ENCODE measurements at regions not wholly inside any gene's neighbourhood (a gene's known extent, or its start where the extent isn't known, plus 50 kb on each side); places are given as distances from the start of the nearest gene placed in this dataset.
"Not testable (repeated sequence)": the region's sequence is repeated elsewhere in the genome, so short reads cannot be mapped to it uniquely, and the experiment has no call there.

DNA sequence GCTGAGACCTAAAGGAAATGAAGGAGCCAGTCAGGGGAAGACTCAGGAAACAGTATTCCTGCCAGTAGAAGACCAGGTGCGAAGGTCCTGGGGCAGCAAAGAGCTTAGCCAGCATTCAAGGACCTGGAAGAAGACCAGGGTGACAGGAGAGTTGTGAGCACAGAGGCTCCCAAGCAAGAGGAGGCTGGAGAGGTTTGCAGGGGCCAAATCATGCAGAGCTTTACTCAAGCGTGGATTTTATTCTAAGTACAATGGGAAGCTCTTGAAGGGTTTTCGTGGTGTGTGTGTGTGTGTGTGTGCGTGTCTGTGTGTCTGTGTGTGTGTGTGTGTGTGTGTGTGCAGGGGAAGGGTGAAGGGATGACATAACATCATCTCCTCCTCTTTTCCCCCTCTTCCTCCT is 200.7 kb upstream of the IRF2BP2 start:
- not testable (repeated sequence) for DNase-seq

DNA sequence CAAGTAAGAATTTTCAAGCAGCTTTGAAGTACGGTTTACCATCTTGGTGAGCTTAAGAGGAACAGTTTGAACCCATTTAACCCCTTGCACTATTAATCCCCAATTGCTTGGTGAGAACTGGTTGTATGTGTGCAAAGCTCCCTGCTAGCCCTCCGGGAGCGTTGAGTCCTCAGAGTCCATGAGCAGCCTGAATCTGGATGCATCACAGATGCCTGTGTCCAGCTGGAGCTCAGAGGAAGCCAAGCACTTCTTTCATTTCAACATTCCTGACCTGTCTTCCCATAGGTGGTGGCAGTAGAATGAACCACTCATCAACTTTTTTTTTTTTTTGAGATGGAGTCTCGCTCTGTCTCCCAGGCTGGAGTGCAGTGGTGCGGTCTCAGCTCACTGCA is 199.9 kb upstream of the IRF2BP2 start:
- DNase-seq, result not testable (repeated sequence)

DNA sequence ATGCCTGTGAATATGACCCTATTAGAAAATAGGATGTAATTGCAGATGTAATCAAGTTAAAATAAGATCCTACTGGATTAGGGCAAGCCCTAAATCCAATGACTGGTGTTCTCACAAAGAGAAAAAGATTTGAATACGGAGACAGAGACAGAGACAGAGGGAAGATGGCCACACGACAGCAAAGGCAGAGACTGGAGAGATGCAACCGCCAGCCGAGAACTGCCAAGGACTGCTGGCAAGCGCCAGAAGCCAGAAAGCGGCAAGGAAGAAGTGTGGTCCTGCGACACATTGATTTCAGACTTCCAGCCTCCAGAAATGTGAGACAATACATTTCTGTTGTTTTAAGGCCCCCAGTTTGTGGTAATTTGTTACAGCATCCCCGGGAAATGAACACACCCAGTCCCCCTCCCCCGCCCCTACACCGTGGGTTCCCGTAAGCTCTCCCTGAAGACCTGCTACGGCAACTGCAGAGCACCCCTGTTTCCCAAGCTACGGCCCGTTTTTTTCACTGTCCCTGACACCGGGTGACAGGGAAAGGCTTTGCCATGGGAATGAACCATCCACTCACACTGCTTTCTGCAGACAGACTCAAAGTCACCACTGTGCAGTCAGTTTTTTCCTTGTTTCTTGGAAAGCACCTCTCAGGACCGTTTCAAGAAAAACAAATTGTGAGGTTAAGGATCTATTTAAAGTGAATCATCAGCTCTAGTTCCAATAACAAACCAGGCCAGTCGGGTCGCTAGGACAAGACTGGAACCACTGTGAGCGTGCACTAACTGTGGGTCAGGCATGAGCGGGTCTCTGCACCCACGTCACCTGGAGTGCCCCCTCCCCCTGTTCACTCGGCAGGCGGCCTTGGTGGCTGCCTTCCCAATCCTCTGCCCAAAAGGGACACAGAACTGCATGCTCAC is 199.2 kb upstream of the IRF2BP2 start:
- not testable (repeated sequence) for DNase-seq

DNA sequence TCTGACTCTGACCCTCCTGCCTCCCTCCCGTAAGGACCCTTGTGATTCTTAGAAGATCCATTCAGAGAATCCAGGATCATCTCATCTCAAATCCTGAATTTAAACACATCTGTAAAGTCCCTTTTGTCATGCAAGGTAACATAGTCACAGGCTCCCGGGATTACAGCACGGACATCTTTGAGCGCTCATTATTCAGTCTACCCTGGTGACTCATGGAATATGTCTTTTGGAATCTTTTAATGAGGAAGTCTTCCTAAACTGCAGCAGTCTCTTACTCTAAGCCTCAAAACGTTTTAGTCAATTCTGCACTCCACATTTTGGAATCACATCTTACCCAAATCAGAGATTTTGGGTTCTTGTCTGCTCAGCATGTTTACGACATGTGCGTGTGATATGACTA is 198.5 kb upstream of the IRF2BP2 start:
- not testable (repeated sequence) for DNase-seq

DNA sequence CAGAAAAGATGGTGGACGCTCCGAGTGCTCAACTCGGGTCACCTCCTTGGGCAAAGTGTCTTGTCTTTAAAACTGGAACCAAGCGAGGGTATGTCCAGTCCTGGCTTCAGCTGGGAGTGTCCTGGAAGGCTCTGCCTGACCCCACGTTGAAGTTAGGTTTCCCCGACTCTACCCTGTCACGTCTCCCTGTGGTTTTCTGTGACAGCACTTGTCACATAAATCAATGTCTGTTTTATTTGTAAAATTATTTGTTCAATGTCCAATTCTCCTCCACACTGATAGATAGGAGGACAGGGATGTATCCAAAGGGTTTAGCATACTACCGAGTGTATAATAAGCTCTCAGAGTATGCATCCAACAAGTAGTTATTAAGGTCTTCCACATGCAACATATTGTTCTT is 197.7 kb upstream of the IRF2BP2 start:
- not testable (repeated sequence) for DNase-seq

DNA sequence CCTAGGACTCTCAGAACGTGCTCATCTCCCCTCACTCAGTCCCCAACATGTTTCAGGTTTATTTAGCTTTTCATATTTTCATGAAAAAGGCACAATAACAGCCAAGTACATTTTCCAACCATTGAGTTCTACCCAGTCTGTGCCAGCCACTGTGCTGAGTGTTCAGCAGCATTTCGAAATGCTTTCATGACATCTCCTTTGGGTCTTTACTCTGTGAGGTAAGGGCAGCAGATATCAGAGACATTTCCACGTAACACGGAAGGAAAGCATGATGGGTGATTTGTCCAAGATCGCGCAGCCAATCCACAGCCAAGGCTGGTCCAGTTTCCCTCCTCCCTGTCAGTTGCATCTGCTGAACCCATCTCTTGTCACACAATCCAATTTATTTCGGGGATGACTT is 192.6 kb upstream of the IRF2BP2 start:
- DNase-seq, result not testable (repeated sequence)

DNA sequence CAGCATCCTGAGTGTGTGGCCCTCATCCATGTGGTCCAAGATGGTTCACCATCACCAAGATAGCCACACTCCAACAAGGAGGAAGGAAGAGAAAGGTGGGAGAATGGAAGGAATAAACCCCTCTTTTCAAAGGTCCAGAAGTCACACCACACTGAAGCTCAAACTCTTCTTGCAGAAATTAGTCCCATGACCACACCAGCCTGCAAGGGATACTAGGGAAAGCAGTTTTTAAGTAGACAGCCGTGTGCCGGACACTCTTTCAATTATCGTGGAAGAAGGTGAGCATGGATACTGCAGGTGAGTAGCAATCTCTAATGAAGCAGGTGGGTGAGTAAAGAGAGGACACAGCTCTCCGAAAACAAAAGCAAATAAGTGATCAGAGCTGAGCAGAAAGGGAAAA is 191.7 kb upstream of the IRF2BP2 start:
- DNase-seq, result not testable (repeated sequence)

DNA sequence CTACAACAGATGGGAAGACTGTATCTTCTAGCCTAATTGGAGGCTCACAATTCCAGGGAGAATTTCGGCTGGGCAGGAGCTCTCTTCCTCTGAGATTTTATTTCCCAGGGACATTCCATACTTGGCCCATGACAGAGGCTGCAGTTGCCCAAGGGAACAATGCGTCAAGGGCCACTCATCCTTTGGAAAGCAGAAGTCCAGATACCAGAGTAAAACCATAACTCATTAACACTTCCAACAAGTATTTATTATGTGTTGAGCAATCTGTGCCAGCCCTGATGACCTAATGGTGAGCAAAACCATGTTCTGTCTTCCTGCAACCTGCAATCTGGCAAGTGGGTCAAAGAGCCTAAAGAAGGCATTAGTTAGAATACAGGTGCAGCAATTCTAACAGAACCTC is 191.2 kb upstream of the IRF2BP2 start:
- DNase-seq, result not testable (repeated sequence)

DNA sequence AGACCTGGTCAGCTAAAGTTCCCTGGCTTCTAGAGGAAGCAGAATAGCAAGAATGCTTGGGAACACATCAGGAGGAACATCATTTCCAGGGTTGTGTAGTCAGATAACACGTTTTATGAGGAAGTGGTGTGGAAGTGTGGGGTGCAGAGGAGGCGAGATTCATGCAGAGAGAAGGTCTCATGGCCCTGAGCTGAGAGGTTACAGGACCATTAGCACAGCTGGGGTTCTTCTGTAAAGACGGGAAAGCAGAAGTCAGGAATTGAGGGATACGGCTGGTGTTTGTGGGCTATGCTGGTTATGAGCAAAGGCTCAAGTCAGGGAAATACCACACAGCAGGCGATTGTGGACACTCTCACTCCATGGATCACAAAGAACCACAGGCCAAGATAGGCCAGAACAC is 190.6 kb upstream of the IRF2BP2 start:
- DNase-seq, result not testable (repeated sequence)

DNA sequence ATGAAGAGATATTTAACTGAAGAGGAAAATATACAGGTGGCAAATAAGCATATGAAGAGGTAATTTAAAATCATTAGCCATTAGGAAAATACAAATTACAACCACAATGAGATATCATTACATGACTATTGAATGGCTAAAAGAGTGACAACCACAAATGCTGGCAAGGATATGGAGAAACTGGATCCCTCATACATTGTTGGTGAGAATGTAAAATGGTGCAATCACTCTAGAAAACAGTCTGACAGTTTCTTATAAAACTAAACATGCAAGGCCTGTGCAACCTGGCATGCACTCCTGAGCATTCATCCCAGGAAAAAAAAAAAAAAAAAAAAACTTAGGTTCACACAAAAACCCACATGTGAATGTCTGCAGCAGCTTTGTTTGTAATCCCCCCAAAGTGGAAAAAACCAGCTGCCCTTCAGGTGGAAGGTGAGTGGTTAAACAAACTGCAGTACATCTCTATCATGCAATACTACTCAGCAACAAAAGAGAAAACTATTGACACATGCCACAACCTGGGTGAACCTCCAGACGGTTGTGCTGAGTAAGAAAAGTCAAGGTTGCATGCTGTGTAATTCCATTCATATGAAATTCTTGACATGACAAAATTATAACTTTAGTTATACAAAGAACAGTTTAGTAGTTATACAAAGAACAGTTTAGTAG is 189.2 kb upstream of the IRF2BP2 start:
- DNase-seq, result not testable (repeated sequence)

DNA sequence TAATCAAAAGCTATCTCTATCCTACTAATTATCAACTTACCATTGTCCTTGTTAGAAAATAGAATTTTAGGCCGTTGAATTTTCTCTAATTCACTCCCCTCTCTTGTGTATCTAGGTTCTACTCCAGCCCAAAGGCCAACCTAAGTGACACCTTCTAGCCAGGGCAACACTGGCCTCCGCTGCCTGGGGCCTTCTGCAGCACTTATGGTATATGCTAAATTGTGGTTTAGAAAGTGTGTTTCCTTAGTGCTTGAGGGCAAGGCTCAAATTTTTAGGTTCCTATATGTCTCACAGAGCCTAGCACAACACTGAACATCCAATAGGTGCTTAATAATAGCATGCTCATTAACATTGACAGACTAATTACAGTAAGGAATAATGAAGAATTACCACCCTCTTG is 187.2 kb upstream of the IRF2BP2 start:
- DNase-seq, result not testable (repeated sequence)

DNA sequence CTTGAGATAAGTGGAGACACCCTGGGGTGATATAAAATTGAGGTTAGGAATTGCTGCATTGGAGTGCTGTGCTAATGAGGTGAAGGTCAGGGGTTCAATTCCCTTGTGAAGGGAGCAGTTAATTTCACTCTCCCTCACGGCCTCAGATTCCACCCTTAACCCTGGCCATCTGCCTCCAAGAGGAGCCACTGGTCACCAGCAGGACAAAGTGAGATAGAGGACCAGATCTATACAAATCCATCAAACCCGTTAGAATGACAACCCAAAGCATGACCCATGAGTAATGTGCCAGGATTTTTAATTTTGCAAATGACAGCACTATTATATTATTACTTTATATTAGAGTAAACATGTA is 186.4 kb upstream of the IRF2BP2 start:
- DNase-seq, result not testable (repeated sequence)

DNA sequence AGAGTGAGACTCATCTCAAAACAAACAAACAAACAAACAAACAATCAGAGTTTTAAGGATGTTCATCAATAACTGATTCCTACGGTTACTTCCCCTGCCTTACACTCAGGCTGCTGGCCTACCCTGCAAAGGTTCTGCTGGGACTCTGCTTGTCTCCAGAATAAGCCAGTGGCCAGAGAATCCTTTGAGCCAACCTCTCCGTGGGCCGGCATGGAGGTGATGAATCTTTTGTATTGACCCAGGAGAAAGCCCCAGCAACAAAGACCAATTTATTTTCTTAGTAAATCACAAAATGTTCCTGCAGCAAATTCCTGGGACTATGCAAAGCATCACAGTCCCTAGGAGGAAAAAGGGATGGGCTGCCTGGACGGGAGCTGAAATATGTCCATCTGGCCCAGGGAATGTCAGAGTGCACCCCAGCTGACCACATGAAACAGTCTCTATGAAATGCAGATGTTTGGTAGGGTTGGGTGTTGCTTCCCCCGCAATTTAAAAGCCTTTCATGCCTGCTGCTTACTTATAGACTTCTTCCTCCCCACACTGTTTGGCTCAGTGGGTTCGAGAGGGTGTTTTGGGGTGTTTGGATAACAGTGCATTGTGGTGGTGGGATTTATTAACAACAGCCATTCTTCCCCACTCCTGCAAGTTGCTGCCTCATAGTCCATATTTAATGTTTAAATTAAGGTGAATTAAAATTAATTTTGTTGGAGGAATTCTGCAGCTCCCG is 185.9 kb upstream of the IRF2BP2 start:
- DNase-seq, result not testable (repeated sequence)

DNA sequence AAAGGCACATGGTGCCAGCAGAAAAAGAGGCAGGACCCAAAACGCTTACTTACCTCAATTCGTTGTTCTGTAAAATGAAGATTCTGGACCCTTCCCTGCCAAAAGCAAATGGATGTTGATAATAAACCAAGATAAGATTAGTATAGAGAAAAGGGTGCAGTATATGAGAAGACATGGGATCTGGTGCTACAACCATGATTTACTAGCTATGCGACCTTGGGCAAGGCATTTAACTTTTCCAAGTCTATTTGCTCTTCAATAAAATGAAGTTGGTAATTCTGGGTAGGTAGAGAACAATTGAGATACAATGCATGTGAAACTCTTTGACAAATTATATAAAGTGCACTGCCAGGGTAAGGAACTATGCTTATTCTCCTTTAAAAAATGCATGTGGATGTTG is 185.0 kb upstream of the IRF2BP2 start:
- not testable (repeated sequence) for DNase-seq

DNA sequence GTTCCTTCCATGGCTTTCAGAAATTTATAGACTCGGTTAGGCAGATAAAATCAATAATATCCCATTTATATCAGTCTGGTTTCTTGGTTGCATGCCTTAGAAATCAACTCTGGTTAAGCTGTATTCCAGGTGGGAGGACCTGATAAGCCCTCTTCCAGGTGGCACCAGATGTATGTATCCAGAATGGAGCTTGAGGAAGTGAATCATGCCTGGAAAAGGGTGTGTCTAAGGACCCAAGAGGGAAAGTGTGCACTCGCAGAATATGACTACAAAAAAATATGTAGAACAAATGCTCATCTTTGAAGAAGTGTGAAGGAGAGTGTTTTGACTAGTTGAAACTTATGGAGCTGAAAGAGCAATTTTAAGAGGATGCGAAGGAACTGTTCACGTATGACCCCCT is 184.5 kb upstream of the IRF2BP2 start:
- DNase-seq, result not testable (repeated sequence)

DNA sequence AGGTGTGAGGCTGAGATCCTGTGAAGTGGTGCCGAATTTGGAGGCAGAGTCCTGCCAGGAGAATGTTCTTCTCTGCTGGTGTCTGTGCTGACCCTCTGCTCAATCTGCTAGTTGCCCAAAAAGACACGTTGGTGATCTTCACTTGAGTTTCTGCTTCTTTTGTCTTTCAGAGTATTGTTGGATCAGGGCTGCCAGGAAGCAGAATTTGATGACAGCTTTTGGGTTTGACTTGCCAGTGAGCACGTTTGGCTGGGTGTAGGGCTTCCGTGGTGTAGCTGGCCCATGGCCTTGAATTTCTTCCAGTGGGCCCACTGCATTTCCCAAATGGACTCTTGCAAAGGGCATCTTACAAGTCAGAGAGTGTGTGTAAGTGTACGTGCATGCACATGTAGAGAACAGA is 183.9 kb upstream of the IRF2BP2 start:
- DNase-seq, result not testable (repeated sequence)

DNA sequence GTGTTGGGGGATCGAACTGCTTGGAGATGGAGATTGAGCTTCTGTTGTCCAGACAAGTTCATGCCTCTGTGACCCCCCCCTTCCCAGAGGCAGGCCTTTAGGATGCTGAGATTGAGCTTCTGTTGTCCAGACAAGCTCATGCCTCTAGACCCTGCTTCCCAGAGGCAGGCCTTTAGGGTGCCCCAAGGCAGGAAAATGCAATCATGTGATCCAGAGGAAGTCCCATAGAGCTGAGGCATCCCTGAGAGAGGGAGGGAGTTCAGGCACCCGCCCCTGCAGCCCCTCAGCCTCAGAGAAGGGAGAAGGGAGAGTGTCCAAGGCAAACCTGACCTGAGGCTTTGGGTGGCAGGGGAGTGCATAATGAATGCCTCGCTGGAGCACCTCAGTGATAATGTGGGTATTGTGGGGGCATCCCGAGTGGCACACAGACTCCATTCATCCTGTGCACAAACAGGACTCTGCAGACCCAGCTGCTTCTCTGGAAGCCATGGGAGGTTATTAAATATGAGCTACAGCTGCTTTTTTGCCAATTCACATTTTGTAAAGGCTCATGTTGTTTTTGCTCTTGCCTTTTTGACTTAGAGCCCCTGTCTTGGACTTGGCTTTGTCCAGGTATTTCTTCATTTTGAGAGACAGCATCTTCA is 182.4 kb upstream of the IRF2BP2 start:
- not testable (repeated sequence) for DNase-seq

DNA sequence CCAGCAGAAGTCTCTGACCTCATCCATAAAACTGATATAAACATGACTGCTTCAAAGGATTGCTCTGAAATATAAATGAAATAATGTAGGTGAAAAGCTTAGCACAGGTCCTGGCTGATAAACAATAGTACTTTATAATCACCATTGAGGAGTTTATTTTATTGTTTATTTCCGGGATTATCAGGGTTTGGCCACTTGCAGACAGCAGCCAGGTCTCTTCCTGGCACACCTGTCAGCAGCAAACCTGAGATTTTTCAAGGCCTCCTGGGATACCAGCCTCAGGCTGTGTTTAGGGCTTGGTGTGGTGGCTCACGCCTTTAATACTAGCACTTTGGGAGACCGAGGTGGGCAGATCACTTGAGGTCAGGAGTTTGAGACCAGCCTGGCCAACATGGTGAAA is 181.6 kb upstream of the IRF2BP2 start:
- not testable (repeated sequence) for DNase-seq

DNA sequence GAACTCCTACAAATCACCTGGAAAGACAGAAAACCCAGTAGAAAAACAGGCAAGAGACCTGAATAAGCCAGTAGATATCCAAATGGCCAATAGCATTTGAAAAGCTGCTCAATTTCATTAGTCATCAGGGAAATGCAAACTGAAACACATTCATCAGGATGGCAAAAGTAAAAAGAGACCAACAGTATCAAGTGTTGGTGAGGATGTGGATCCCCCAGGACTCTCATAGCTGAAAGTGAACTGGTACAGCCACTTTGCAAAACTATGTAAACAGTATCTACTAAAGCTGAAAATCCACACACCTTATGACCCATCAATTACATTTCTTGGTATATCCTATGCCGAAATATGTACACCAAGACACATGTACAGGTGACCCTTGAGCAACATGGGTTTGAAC is 180.4 kb upstream of the IRF2BP2 start:
- not testable (repeated sequence) for DNase-seq

DNA sequence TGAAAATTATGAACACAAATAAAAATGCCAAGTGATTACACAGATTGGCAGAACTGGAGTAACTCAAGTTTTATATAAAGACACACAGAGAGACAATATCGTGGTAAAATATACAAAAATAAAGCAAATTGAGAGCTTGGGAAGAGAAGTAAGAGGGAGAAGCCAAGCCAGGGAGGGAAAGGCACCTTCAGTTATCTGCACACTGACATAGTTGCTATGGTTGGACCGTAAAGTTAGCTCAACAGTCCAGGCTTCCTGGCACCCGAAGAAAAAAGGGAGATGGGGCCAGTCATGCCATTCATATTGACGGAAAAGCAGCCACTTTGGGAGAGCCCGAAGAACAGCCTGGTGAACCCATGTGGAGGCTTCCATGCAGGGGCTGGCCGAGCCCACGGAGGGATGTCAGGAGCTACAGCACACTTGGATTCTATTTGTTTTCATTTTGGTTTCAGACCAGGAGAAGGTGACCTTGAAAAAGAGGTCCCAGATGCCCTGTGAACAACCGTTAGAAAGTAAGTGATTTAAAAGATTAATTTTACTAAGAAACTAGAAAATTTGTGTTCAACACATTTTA is 177.1 kb upstream of the IRF2BP2 start:
- not testable (repeated sequence) for DNase-seq

DNA sequence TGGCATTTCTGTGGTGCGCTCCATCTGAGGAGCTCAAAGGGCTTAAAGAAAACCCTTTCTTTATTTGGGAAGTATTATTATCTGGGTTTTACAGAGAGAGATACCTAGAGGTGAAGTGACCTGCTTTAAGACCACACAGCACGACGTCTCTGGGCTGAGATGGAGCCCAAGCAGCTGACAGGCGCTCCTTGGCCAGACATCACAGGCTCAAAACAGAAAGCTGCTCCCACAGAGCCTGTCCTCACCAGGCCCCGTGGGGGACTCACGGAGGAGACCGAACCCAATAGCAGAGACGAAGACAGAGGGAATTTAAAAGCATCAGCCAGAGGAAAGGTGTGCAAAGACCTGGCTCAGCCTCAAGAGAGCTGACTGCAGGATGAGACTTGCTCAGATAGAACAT is 175.9 kb upstream of the IRF2BP2 start:
- DNase-seq, result not testable (repeated sequence)

DNA sequence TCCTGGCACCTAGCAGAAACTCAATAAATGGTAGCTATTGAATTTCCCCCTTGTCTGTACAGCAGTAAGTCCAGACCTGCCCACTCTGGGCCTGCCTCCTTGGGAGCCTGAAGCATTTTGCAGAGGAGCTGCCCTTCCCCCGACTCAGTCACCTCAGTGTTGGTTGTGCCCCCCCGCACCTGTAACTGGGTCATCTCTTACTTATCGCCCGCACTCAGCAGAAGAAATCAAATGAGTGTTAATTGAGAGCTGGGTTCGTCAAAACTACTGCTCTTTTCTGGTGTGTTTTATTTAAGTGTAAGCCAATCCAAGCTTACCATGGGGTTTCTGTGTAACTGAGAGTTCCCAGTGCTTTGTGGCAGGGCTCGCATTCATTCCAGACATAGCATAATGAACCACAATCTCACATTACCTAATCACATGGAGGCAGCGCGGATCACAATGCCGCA is 175.5 kb upstream of the IRF2BP2 start:
- not testable (repeated sequence) for DNase-seq
